SK-N-MC (cell line): ENCODE measurements at regions not wholly inside any gene's neighbourhood (a gene's known extent, or its start where the extent isn't known, plus 50 kb on each side); places are given as distances from the start of the nearest gene placed in this dataset.

Experiments used
- DNase-seq: peaks from one replicate; pipeline ENCODE4 v3.0.0-alpha.2; 2011; ENCODE audit warnings: low read depth, low spot score
- H3K27ac ChIP-seq: fragments of 200-600 bp; sonication (generic); 2 replicates; pipeline ENCODE4 v1.5.1; 2016; ENCODE audit warnings: mixed run types
- H3K36me3 ChIP-seq: fragments of 200-600 bp; sonication (generic); 2 replicates; pipeline ENCODE4 v1.6.1; 2017; ENCODE audit warnings: antibody characterized with exemption, low read length, mixed read lengths; ENCODE audit not compliant: insufficient read depth
- H3K4me3 ChIP-seq: fragments of 200-600 bp; sonication (generic); 2 replicates; pipeline ENCODE4 v1.5.1; 2016
- H3K9ac ChIP-seq: fragments of 200-600 bp; sonication (generic); 2 replicates; pipeline ENCODE4 v1.8.0; 2017; ENCODE audit warnings: mixed run types, mixed read lengths; ENCODE audit not compliant: insufficient read length
- H3K9me3 ChIP-seq: fragments of 200-600 bp; sonication (generic); 2 replicates; pipeline ENCODE4 v1.6.1; 2017; ENCODE audit warnings: low read depth, mild to moderate bottlenecking, antibody characterized with exemption, low read length, moderate library complexity, mixed read lengths
- EZH2 ChIP-seq: fragments of 200-600 bp; sonication (generic); IDR thresholded peaks from one replicate; pipeline ENCODE4 v1.6.1; 2017; ENCODE audit warnings: antibody characterized with exemption
- FOXP2 ChIP-seq: optimal IDR thresholded peaks from 2 replicates; pipeline ENCODE3; 2011; ENCODE audit warnings: mild to moderate bottlenecking, moderate library complexity; ENCODE audit not compliant: insufficient read depth; ENCODE audit errors: extremely low read length, control extremely low read depth
- POLR2AphosphoS5 ChIP-seq: IDR thresholded peaks from 2 replicates; pipeline ENCODE4 v1.6.1; 2012; ENCODE audit warnings: mild to moderate bottlenecking, low read depth, low read length, borderline replicate concordance

GRCh38 chr13:74444864-74445479 is 310.8 kb upstream of the KLF12 start:
- TF ChIP-seq FOXP2 (no peak), EZH2 (no peak), POLR2AphosphoS5 (no peak)
- DNase-seq: no peak
- Histone ChIP-seq H3K27ac (no peak overlapping the region), H3K4me3 (no peak overlapping the region), H3K9me3 (no peaks in the 10 kb centered on the region), H3K9ac (no peak overlapping the region), H3K36me3 (no peaks in the 10 kb centered on the region)

- Histone ChIP-seq H3K9ac (no peak overlapping the region), H3K9me3 (no peaks in the 10 kb centered on the region), H3K4me3 (no peak overlapping the region), H3K36me3 (no peaks in the 10 kb centered on the region), H3K27ac (no peak overlapping the region)
- DNase-seq: no peak
- TF ChIP-seq EZH2 (no peak), FOXP2 (no peak), POLR2AphosphoS5 (no peak)
Measured at GRCh38 chr13:74444161-74444571, 310.0 kb upstream of the KLF12 start.

- no peak overlapping the region for H3K4me3 ChIP-seq
Measured at GRCh38 chr13:74443631-74444030, 309.4 kb upstream of the KLF12 start.

GRCh38 chr13:74442751-74443150 is 308.5 kb upstream of the KLF12 start:
- H3K27ac ChIP-seq: no peak overlapping the region
- no peaks in the 10 kb centered on the region for H3K36me3 ChIP-seq
- DNase-seq: no peak
- TF ChIP-seq EZH2 (no peak), POLR2AphosphoS5 (no peak), FOXP2 (no peak)
- H3K9ac ChIP-seq: no peak overlapping the region
- no peaks in the 10 kb centered on the region for H3K9me3 ChIP-seq
- no peak overlapping the region for H3K4me3 ChIP-seq

More at GRCh38 chr13:74443631-74444030, 309.4 kb upstream of the KLF12 start:
- Histone ChIP-seq H3K36me3 (no peaks in the 10 kb centered on the region), H3K9me3 (no peaks in the 10 kb centered on the region), H3K9ac (no peak overlapping the region), H3K27ac (no peak overlapping the region)
- TF ChIP-seq FOXP2: no peak
- no peak for TF ChIP-seq EZH2
- no peak for TF ChIP-seq POLR2AphosphoS5
- no peak for DNase-seq

GRCh38 chr13:74438901-74439300 is 304.7 kb upstream of the KLF12 start:
- DNase-seq: no peak
- Histone ChIP-seq H3K36me3 (no peaks in the 10 kb centered on the region), H3K9ac (no peak overlapping the region), H3K27ac (no peak overlapping the region), H3K9me3 (no peaks in the 10 kb centered on the region), H3K4me3 (no peak overlapping the region)
- no peak for TF ChIP-seq FOXP2
- no peak for TF ChIP-seq EZH2
- no peak for TF ChIP-seq POLR2AphosphoS5

GRCh38 chr13:74434782-74435181 is 300.6 kb upstream of the KLF12 start:
- Histone ChIP-seq H3K9me3 (no peaks in the 10 kb centered on the region), H3K9ac (no peak overlapping the region), H3K27ac (no peak overlapping the region), H3K36me3 (no peaks in the 10 kb centered on the region), H3K4me3 (no peak overlapping the region)
- DNase-seq: no peak
- TF ChIP-seq POLR2AphosphoS5 (no peak), FOXP2 (no peak), EZH2 (no peak)

- no peaks in the 10 kb centered on the region for H3K36me3 ChIP-seq
- no peak overlapping the region for H3K27ac ChIP-seq
- DNase-seq: no peak
- TF ChIP-seq POLR2AphosphoS5: no peak
- no peak for TF ChIP-seq EZH2
- no peak for TF ChIP-seq FOXP2
- H3K9me3 ChIP-seq: no peaks in the 10 kb centered on the region
- H3K4me3 ChIP-seq: no peak overlapping the region
- no peak overlapping the region for H3K9ac ChIP-seq
Measured at GRCh38 chr13:74424455-74424854, 290.3 kb upstream of the KLF12 start.

GRCh38 chr13:74423434-74423833 is 289.2 kb upstream of the KLF12 start:
- no peak for DNase-seq
- Histone ChIP-seq H3K9ac (no peak overlapping the region), H3K9me3 (no peaks in the 10 kb centered on the region), H3K27ac (no peak overlapping the region), H3K4me3 (no peak overlapping the region), H3K36me3 (no peaks in the 10 kb centered on the region)
- TF ChIP-seq POLR2AphosphoS5: no peak
- no peak for TF ChIP-seq FOXP2
- TF ChIP-seq EZH2: no peak

- Histone ChIP-seq H3K4me3 (no peak overlapping the region), H3K36me3 (no peaks in the 10 kb centered on the region), H3K27ac (no peak overlapping the region), H3K9ac (no peak overlapping the region), H3K9me3 (no peaks in the 10 kb centered on the region)
- TF ChIP-seq POLR2AphosphoS5 (no peak), FOXP2 (no peak), EZH2 (no peak)
- DNase-seq: no peak
Measured at GRCh38 chr13:74414458-74414857, 280.3 kb upstream of the KLF12 start.
